DND-41 (cell line): ENCODE measurements at regions not wholly inside any gene's neighbourhood (a gene's known extent, or its start where the extent isn't known, plus 50 kb on each side); places are given as distances from the start of the nearest gene placed in this dataset.

Experiments used
- ATAC-seq: fragments of 200-7000 bp; cut with Tn5 transposase; 3 replicates; pipeline ENCODE4 v1.9.1; 2021; ENCODE audit warnings: low read depth; ENCODE audit not compliant: insufficient read depth
- DNase-seq: peaks from one replicate; pipeline ENCODE4 v3.0.0-alpha.2; 2020
- H2AFZ ChIP-seq: 2 replicates; pipeline ENCODE4 v1.6.0; 2012; ENCODE audit warnings: low read depth, low read length
- H3K27ac ChIP-seq: 2 replicates; pipeline ENCODE4 v1.5.1; 2012; ENCODE audit warnings: low read length, inconsistent platforms
- H3K27me3 ChIP-seq: fragments of 200-600 bp; sonication (generic); 2 replicates; pipeline ENCODE4 v1.6.0; 2012; ENCODE audit warnings: low read length, mild to moderate bottlenecking, inconsistent platforms; ENCODE audit not compliant: insufficient read depth, poor library complexity
- H3K36me3 ChIP-seq: 2 replicates; pipeline ENCODE4 v1.5.1; 2012; ENCODE audit warnings: low read length, inconsistent platforms; ENCODE audit not compliant: insufficient read depth
- H3K4me1 ChIP-seq: 2 replicates; pipeline ENCODE4 v1.5.1; 2012; ENCODE audit warnings: mild to moderate bottlenecking, low read length; ENCODE audit not compliant: insufficient read depth
- H3K4me2 ChIP-seq: 2 replicates; pipeline ENCODE4 v1.6.0; 2012; ENCODE audit warnings: mild to moderate bottlenecking, moderate library complexity, low read length, inconsistent platforms; ENCODE audit not compliant: insufficient read depth
- H3K4me3 ChIP-seq, 2 experiments: fragments of 200-600 bp in 1 of 2; shearing (Covaris generic) in 1 of 2; 2 replicates each; pipeline ENCODE4 v1.5.1; 2012 to 2016; ENCODE audit warnings: inconsistent platforms in 2 of 2, low read length in 2 of 2, mild to moderate bottlenecking in 2 of 2, low read depth in 1 of 2, moderate library complexity in 1 of 2
- H3K79me2 ChIP-seq: 2 replicates; pipeline ENCODE4 v1.6.0; 2012; ENCODE audit warnings: low read length, inconsistent platforms; ENCODE audit not compliant: insufficient read depth
- H3K9ac ChIP-seq: 2 replicates; pipeline ENCODE4 v1.6.0; 2012; ENCODE audit warnings: low read depth, mild to moderate bottlenecking, inconsistent platforms, low read length, moderate library complexity
- H3K9me3 ChIP-seq: 2 replicates; pipeline ENCODE4 v1.5.1; 2012; ENCODE audit warnings: low read length, moderate library complexity, mild to moderate bottlenecking, inconsistent platforms; ENCODE audit not compliant: insufficient read depth, severe bottlenecking
- H4K20me1 ChIP-seq: 2 replicates; pipeline ENCODE4 v1.6.0; 2012; ENCODE audit warnings: low read length; ENCODE audit not compliant: insufficient read depth
- EZH2 ChIP-seq: IDR thresholded peaks from 3 replicates; pipeline ENCODE4 v1.6.1; 2012; ENCODE audit warnings: borderline replicate concordance, low read depth, mild to moderate bottlenecking, moderate library complexity, low read length, inconsistent platforms; ENCODE audit not compliant: severe bottlenecking
- TF ChIP-seq, protein P1 (sequence below): IDR thresholded peaks from 2 replicates; pipeline ENCODE4 v1.5.1; 2012; ENCODE audit warnings: borderline replicate concordance, low read length, moderate library complexity, mild to moderate bottlenecking; ENCODE audit not compliant: poor library complexity, severe bottlenecking; ENCODE audit errors: extremely low read depth

DNA sequence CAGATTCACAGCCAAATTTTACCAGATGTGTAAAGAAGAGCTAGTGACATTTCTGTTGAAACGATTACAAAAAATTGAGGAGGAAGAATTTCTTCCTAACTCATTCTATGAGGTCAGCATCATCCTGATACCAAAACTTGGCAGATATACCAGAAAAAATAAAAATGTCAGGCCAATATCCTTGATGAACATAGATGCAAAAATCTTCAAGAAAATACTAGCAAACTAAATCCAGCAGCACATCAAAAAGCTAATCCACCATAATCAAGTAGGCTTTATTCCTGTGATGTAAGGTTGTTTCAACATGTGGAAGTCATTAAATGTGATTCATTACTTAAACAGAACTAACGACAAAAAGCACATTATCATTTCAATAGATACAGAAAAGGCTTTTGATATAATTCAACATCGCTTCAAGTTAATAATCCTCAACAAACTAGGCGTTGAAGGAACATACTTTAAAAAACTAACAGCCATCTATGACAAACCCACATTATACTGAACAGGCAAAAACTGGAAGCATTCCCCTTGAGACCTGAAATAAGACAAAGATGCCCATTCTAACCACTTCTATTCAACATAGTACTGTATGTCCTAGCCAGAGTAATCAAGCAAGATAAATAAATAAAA, 807.7 kb upstream of the ZWINT start:
- Histone ChIP-seq H4K20me1 (no peaks in the 10 kb centered on the region), H2AFZ (no peak overlapping the region), H3K9ac (no peak overlapping the region), H3K4me3 (no peak overlapping the region), H3K4me1 (no peaks in the 10 kb centered on the region), H3K36me3 (no peaks in the 10 kb centered on the region), H3K4me2 (no peak overlapping the region), H3K27me3 (no peaks in the 10 kb centered on the region), H3K27ac (no peak overlapping the region), H3K79me2 (no peaks in the 10 kb centered on the region), H3K9me3 (no peaks in the 10 kb centered on the region)
- ATAC-seq: no peak
- no peak for DNase-seq
- TF ChIP-seq, protein P1, sequence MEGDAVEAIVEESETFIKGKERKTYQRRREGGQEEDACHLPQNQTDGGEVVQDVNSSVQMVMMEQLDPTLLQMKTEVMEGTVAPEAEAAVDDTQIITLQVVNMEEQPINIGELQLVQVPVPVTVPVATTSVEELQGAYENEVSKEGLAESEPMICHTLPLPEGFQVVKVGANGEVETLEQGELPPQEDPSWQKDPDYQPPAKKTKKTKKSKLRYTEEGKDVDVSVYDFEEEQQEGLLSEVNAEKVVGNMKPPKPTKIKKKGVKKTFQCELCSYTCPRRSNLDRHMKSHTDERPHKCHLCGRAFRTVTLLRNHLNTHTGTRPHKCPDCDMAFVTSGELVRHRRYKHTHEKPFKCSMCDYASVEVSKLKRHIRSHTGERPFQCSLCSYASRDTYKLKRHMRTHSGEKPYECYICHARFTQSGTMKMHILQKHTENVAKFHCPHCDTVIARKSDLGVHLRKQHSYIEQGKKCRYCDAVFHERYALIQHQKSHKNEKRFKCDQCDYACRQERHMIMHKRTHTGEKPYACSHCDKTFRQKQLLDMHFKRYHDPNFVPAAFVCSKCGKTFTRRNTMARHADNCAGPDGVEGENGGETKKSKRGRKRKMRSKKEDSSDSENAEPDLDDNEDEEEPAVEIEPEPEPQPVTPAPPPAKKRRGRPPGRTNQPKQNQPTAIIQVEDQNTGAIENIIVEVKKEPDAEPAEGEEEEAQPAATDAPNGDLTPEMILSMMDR: no peak
- no peak for TF ChIP-seq EZH2

DNA sequence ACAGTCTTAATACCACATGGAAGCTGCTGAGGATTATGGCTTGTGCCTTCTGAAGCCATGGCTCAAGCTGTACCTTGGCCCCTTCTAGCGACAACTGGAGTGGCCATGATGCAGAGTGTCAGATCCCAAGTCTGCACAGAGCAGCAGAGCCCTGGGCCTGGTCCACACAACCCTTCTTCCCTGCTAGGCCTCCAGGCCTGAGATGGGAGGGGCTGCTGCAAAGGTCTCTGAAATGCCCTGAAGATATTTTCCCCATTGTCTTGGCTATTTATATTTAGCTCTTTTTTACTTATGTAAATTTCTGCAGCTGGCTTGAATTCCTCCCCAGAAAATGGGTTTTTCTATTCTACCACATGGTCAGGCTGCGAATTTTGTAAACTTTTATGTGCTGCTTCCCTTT, 804.6 kb upstream of the ZWINT start:
- Histone ChIP-seq H3K36me3 (no peaks in the 10 kb centered on the region), H2AFZ (no peak overlapping the region), H4K20me1 (no peaks in the 10 kb centered on the region), H3K4me3 (no peak overlapping the region), H3K4me2 (no peak overlapping the region), H3K27ac (no peak overlapping the region), H3K9me3 (no peaks in the 10 kb centered on the region), H3K4me1 (no peaks in the 10 kb centered on the region), H3K79me2 (no peaks in the 10 kb centered on the region), H3K9ac (no peak overlapping the region), H3K27me3 (no peaks in the 10 kb centered on the region)
- DNase-seq: no peak
- no peak for ATAC-seq
- no peak for TF ChIP-seq EZH2
- TF ChIP-seq, protein P1: no peak

DNA sequence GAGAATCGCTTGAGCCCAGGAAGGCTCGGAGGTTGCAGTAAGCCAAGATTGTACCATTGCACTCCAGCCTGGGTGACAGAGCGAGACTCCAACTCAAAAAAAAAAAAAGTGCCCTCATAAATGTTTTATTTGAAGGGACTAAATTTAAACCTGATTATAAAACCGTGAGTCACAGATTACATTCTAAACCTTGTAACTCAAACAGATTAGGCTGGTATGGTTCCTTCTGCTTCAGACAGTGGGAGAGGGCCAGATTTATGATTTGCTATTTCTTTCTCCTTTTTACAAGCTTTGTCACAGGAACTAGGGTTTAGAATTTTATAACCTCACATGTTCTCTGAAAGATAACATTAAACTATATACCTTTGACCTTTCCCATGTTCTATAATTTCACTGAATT, 801.2 kb upstream of the ZWINT start:
- Histone ChIP-seq H3K9ac (no peak overlapping the region), H3K79me2 (no peaks in the 10 kb centered on the region), H3K27ac (no peak overlapping the region), H3K4me2 (no peak overlapping the region), H3K36me3 (no peaks in the 10 kb centered on the region), H3K4me3 (no peak overlapping the region), H3K4me1 (no peaks in the 10 kb centered on the region), H3K9me3 (no peaks in the 10 kb centered on the region), H2AFZ (no peak overlapping the region), H3K27me3 (no peaks in the 10 kb centered on the region), H4K20me1 (no peaks in the 10 kb centered on the region)
- no peak for TF ChIP-seq EZH2
- TF ChIP-seq, protein P1: no peak
- DNase-seq (no peak), ATAC-seq (no peak)

DNA sequence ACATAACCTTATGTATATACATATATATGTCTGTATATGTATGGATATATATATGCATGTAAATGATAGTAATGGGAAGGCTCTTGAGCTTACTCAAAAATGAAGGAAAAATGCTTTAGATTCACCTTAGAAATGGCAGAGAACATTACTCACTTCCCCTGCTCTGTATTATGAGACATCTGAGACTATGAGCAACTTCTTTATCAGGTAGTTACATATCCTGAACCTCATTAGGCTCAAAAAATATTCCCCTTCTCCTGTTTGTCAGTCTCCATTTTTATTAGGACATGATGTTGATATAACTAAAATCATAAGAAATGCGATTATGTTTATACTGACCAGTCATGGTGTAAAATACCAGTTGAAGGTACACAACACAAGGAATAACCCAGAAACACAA, 800.1 kb upstream of the ZWINT start:
- no peaks in the 10 kb centered on the region for H4K20me1 ChIP-seq
- ATAC-seq (no peak), DNase-seq (no peak)
- H3K36me3 ChIP-seq: no peaks in the 10 kb centered on the region
- TF ChIP-seq, protein P1: no peak
- TF ChIP-seq EZH2: no peak
- H3K27ac ChIP-seq: no peak overlapping the region
- H2AFZ ChIP-seq: no peak overlapping the region
- H3K4me1 ChIP-seq: no peaks in the 10 kb centered on the region
- H3K9me3 ChIP-seq: no peaks in the 10 kb centered on the region
- no peak overlapping the region for H3K4me3 ChIP-seq
- H3K79me2 ChIP-seq: no peaks in the 10 kb centered on the region
- no peak overlapping the region for H3K4me2 ChIP-seq
- no peaks in the 10 kb centered on the region for H3K27me3 ChIP-seq
- no peak overlapping the region for H3K9ac ChIP-seq
